Lung microvascular endothelial cell (primary cell): ENCODE measurements at regions not wholly inside any gene's neighbourhood (a gene's known extent, or its start where the extent isn't known, plus 50 kb on each side); places are given as distances from the start of the nearest gene placed in this dataset.

Source experiments
- DNase-seq, 2 donors: peaks; one replicate each; pipeline versions ENCODE4 v3.0.0 to v3.0.0-alpha.2; 2010; ENCODE audit warnings: low read depth in 2 of 2

DNA sequence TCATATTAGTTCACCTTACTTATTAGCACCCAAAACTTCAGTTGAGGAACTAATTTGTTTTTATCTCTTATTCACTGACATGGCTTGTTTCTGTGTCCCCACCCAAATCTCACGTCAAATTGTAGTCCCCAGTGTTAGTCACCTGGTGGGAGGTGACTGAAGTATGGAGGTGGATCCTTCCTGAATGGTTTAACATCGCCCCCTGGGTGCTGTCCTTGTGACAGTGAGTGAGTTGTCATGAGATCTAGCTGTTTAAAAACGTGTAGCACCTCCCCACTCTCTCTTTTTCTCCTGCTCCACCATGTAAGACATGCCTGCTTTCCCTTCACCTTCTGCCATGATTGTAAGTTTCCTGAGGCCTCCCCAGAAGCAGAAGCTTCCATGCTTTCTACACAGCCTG, 75.0 kb upstream of the HECTD2 start:
- DNase-seq = no peak

DNA sequence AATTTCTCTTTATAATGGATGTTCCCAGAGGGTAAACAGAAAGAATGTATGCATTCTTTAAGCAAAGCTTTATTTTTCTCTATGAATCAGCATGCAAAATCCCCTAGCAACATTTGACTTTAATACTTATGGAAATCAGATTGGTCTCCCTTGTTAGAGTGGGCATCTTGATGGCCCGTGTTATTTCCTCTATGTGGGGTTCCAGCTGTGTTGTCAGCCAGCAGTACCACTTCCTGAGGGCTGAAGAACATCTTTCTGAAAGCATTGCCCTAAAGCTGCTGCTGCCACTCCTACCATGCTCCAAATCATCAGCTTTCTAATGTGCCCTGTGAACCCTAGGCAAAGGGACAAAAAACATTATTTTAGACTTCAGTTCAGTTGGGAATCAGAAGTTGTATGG, 70.4 kb upstream of the HECTD2 start:
- no peak for DNase-seq

DNA sequence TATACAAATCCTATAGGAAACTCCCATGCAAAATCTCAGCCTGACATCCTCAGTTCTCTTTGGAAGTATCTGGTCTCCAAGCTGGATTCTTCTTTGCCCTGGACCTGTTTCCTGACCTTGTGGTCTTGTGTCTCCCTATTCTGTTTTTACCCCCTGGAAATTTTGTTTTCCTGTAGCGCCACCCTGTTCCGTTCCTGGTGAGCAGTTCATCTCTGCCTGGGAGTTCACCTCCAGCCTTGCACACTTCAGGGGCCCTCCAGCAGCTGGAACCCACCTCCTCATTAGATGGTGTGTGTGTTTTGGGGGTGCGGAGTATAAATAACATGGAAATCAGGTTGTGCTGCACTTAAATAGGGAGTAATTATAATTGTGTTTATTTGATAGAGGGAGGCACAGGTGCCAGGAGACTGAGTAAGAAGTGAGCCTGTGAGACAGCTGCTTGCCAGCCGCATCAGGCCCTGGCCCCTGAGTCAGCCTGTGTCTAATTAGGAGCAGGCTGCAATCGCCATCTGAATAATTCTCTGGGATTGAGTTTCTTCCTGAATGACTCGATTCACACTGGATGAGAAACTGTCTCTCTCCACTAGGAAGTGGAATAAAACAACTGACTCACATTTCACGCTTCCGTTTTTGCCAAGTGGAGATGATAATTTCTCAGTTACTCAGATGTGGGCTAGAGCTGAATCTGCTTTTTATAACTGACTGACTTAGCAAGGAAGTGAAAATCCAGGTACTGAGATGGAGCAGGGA, 69.4 kb upstream of the HECTD2 start:
- peak; percentile 61 to 98 for DNase-seq

DNA sequence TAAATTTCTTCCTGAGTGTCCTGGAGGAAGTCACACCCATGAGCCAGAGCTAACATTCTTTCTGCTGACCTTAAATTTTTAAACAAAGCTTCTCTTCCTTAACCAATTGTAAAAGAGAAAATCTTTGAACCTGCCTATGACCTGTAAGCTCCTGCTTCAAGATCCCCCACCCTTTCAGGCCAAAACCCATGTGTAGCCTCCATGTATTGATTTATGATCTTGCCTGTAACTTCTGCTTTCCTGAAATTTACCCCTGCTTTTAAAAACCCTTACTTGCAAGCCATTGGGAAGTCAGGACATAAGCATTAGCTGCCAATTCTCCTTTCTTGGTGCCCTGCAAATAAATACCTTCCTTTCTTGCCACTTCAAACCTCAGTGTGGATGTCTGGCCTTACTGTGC, 68.5 kb upstream of the HECTD2 start:
- no peak for DNase-seq

DNA sequence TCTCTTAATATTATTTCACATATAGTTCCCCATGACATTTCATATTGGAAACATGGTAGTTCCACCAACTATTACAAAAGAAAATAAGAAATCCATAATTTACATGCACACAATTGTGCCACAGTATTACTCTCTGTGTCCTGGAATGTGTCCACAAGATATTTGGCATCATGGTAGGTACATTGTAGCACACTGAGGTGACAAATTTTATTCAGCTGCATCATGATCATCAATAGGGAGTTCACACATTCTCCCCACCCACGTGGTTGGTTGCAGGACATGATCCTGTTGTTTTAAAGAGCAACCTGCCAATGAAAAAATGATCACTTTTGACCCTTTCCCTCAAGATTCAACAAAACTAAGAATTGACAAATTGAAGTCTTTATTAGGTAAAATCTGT, 67.1 kb upstream of the HECTD2 start:
- DNase-seq = no peak

DNA sequence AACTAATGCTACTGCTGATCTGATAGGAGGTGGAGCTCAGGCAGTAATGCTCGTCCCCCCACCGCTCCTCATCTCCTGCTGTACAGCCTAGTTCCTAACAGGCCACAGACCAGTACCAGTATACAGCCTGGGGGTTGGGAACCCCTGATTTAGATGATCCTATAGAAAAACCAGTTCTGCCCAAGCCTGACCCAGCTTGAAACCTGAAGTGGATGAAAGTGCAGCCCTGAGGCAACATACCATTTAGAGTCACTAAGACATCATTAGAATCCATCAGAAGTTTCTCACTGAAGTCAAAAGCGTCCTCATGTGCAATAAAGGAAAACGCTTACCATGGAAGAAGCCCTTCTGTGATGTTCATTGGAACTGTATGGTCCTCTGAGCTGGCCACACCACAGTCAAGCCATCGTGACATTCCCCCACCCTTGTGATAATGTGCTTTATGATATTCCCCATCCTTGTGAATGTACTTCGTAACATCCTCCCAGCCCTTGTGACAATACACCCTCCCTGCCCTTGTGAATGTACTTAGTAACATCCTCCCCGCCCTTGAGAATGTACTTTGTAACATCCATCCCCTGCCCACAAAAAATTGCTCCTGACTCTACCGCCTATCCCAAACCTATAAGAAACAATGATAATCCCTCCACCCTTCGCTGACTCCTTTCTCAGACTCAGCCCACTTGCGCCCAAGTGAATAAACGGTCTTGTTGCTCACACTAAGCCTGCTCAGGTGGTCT, 65.9 kb upstream of the HECTD2 start:
- no peak for DNase-seq

DNA sequence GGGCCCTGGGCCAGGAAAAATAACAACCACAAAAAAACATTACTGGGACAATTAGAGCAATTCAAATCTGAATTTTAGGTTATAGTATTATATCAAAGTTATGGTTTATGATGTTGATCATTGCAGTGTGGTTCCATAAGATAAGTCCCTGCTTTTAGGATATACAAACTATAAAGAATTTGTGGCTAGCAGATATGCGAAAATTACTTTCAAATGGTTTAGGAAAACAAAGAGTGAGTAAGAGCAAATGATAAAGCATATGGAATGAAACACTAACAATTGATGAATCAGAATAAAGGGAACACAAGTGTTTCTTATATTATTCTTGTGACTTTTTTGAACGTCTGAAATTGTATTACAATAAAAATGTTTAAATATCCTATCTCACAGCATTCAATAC, 64.4 kb upstream of the HECTD2 start:
- no peak for DNase-seq

DNA sequence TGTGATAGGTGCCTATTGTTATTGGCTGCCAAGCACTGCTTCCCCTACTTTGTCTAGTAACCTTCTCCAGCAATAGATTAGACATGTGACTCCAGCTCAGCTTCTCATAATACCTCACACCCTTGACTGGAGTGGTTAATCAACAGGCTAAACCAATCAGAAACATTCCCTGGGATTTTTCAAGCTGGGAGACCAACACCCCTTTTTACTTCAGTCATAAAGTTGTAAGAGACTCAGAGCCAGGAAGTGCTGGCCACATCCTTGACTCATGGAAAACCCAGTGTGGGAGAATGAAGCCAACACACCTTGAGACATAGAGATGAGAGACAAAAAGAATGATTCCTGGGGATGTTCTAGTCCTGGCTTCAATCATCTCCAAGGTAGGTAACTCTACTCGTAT, 62.6 kb upstream of the HECTD2 start:
- peak in 1 of 2 donors; percentile 14 for DNase-seq

DNA sequence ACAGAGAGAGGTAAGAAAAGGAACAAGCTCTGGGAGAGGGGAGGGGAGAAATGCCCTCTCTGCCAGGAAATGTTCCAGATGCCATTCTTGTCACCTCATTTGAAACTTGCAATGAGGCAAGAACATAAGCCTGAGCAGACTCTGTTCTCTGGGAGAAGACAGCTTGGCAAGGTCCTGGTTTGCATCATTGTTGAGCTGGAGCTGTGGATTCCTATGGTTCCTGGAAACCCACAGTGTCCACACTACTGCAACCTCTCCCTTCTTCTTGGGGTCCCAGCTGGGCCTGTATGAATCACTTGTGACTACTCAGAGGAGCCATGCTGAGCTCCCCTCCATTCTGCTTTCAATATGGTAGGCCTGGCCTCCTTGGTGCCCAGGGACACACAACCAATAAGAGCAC, 60.8 kb upstream of the HECTD2 start:
- peak in 1 of 2 donors; percentile 84 for DNase-seq

DNA sequence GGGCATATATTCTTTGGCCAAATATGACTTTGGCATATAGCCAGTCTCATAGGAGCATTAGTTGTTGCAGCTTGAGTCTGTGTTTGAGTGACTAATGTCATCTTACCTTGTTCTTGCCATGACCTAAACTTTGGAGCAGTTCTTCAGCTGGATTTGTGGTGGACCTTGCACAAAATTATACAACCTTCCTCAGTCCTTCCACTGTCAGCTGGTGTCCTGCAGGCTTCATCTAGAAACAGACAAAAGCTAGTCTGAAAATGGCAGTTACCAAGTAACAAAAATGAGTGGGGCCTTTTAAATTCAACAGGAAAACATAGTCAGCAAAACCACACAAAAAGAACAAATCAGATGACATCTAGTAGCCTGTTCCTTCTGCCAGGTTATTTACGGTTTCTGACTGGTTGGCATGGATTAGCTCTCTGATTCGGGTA, 59.5 kb upstream of the HECTD2 start:
- peak; percentile 17 to 21 for DNase-seq

DNA sequence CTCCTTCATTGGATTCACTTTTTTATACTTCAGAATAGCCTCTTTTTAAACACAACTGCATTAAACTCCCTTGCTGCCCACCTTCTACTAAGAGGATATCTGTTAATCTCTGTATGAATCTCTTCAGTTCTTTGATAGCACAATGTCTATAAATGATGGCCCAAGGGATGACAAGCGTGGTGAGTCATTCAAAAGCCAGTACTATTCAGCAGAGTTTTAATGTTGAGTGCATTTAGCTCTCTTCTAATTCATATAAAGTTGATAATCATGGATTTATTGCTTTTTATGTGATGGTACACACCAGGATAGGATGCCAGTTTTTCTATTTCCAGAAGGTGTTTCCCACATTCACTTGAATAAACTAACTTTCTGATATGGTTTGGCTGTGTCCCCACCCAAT, 57.4 kb upstream of the HECTD2 start:
- no peak for DNase-seq

DNA sequence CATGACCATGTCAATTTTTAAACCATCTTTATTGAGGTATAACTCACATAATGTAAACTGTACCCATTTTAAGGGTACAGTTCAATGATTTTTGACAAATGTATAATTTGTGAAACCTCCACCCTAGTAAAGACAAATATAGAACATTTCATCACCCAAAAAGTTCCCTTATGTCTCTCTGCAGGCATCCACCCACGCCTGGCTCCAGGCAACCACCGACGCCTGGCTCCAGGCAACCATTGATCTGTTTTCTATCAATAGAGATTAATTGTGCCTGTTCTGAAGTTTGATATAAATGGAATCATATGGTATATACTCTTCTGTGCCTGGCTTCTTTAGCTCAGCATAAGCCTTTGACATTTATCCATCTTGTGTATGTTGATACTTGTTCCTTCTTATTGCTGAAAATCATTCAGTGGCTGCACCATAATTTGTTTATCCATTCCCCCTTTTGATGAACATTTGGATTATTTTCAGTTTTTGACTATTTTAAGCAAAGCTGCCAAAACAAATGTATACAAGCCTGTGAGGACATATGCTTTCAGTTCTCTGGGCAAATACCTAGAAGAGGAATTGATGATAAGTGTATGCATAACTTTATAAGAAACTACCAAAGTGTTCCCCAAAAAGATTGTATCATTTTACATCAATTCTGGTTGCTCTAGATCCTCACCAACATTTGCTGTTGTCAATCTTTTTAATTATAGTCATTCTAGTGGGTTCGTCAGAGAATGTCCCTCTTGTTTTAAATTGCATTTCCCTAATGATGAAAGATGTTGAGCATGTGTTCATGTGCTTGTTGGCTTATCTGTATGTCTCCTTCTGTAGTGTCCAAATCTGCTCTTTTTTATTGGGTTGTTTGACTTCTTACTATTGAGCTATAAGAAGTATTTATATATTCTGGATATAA, 55.7 kb upstream of the HECTD2 start:
- DNase-seq = no peak

DNA sequence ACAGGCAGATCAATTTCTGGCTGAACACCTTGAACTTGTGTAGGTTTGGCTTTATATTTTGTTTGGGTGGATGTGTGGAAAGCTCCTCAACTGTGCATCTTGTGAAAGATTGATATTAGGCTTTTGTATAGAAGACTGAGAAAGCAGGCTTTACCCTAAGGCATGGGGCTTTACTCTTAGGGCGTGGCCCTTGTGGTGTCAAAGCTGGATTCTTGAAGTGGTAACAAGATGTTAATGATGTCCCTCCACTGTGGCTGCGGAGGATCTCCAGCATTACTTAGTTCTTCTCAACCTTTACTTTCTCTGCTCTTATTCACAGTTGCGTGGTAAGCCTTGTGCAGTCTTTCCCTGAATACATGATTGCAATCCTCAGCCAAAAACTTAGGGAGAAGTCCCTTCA, 54.1 kb upstream of the HECTD2 start:
- no peak for DNase-seq

DNA sequence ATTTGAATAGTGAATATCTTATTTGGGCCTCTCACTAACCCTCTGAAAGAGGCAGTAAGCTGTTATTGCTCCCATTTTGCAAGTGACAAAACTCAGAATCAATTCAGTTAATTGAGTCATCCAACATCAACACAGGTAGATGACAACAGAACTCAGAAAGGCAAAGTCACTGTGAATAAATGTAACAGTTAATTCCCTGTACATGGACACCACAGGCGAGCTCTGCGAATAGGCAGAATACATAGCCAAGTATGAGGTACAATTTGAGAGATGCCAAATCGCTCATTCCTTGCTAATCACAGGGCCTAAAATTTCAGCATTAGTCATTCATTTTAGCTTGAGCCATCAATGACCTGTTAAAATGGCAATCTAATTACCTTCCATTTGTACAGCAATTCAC, 52.6 kb upstream of the HECTD2 start:
- no peak for DNase-seq
